Uterus (tissue), 3 donors: ENCODE measurements at regions not wholly inside any gene's neighbourhood (a gene's known extent, or its start where the extent isn't known, plus 50 kb on each side); places are given as distances from the start of the nearest gene placed in this dataset.
"Not testable (repeated sequence)": the region's sequence is repeated elsewhere in the genome, so short reads cannot be mapped to it uniquely, and the experiment has no call there.

Experiments used
- DNase-seq, 2 donors: peaks; one replicate each; pipeline ENCODE4 v3.0.0-alpha.2; 2019 to 2020
- H3K27ac ChIP-seq, 2 donors: fragments of 200-600 bp; sonication (generic); 1 replicate in 1 of 2; 2 replicates in 1 of 2; pipeline ENCODE4 v1.5.1; 2016 to 2018
- H3K27me3 ChIP-seq, 2 donors: fragments of 200-600 bp; sonication (generic); one replicate each; pipeline ENCODE4 v1.5.1; 2018 to 2019; ENCODE audit warnings: control low read depth in 1 of 2
- H3K36me3 ChIP-seq, 2 donors: fragments of 200-600 bp; sonication (generic); one replicate each; pipeline ENCODE4 v1.5.1; 2019; ENCODE audit warnings: control low read depth in 1 of 2
- H3K4me1 ChIP-seq, 2 donors: fragments of 200-600 bp; sonication (generic); one replicate each; pipeline ENCODE4 v1.5.1; 2018 to 2019; ENCODE audit warnings: control low read depth in 1 of 2
- H3K4me3 ChIP-seq, 2 donors: fragments of 200-600 bp; sonication (generic); 1 replicate in 1 of 2; 2 replicates in 1 of 2; pipeline ENCODE4 v1.5.1; 2018 to 2019; ENCODE audit warnings: mild to moderate bottlenecking in 1 of 2
- H3K9me3 ChIP-seq, 2 donors: fragments of 200-600 bp; sonication (generic); one replicate each; pipeline ENCODE4 v1.5.1; 2019; ENCODE audit warnings: control low read depth in 1 of 2
- CTCF ChIP-seq, 4 experiments: fragments of 200-600 bp in 2 of 4; fragments of 450-650 bp in 2 of 4; sonication (generic) in 2 of 4; IDR thresholded peaks; one replicate each; pipeline ENCODE4 v1.5.1; 2016 to 2019; ENCODE audit warnings: antibody characterized with exemption in 4 of 4, mild to moderate bottlenecking in 2 of 4, moderate library complexity in 1 of 4
- POLR2A ChIP-seq, 2 donors: fragments of 450-650 bp; IDR thresholded peaks; one replicate each; pipeline ENCODE4 v1.6.1; 2016; ENCODE audit warnings: antibody characterized with exemption in 2 of 2, mild to moderate bottlenecking in 1 of 2, moderate library complexity in 1 of 2
- intact Hi-C: fragments of 100-400 bp; cut with DNase I; formaldehyde crosslinking; loops from one replicate; pipeline ENCODE4 v1.15.1; 2023; ENCODE audit warnings: low total_unique reads
- donor health status: DM: yes; HTN: yes; CAD: no.

GRCh38 chr10:33016988-33017387 lies 59.0 kb upstream of the ITGB1 start:
- no peak for DNase-seq
- Histone ChIP-seq H3K27me3 (no peaks in the 10 kb centered on the region), H3K9me3 (no peaks in the 10 kb centered on the region), H3K27ac (no peak overlapping the region), H3K36me3 (no peaks in the 10 kb centered on the region), H3K4me3 (no peak overlapping the region), H3K4me1 (no peaks in the 10 kb centered on the region)
- TF ChIP-seq POLR2A (IDR thresholded peaks at IDR 0.05) (no peak), CTCF (IDR thresholded peaks at IDR 0.05) (no peak)
- intact Hi-C loops: no loop called here

- Histone ChIP-seq H3K4me1 (no peaks in the 10 kb centered on the region), H3K36me3 (no peaks in the 10 kb centered on the region), H3K27ac (no peak overlapping the region), H3K4me3 (no peak overlapping the region), H3K9me3 (no peaks in the 10 kb centered on the region), H3K27me3 (no peaks in the 10 kb centered on the region)
- intact Hi-C loops: no loop called here
- TF ChIP-seq POLR2A (IDR thresholded peaks at IDR 0.05) (no peak), CTCF (IDR thresholded peaks at IDR 0.05) (no peak)
- DNase-seq: no peak
Observed at GRCh38 chr10:33015761-33016547, 57.9 kb upstream of the ITGB1 start.

- H3K4me3 ChIP-seq, DNase-seq, H3K4me1 ChIP-seq, H3K9me3 ChIP-seq, intact Hi-C loops, H3K27ac ChIP-seq, H3K36me3 ChIP-seq, H3K27me3 ChIP-seq: not testable (repeated sequence)
Observed at GRCh38 chr10:33013331-33013730, 55.3 kb upstream of the ITGB1 start.

GRCh38 chr10:33012306-33012705 lies 54.3 kb upstream of the ITGB1 start:
- no peak overlapping the region for H3K27ac ChIP-seq
- intact Hi-C loops: no loop called here
- H3K4me1 ChIP-seq: no peaks in the 10 kb centered on the region
- no peak overlapping the region for H3K4me3 ChIP-seq
- TF ChIP-seq POLR2A (IDR thresholded peaks at IDR 0.05) (no peak), CTCF (IDR thresholded peaks at IDR 0.05) (no peak)
- no peaks in the 10 kb centered on the region for H3K36me3 ChIP-seq
- no peak for DNase-seq
- no peaks in the 10 kb centered on the region for H3K9me3 ChIP-seq
- H3K27me3 ChIP-seq: no peaks in the 10 kb centered on the region

GRCh38 chr10:33010132-33011037 lies 52.4 kb upstream of the ITGB1 start:
- no peak for DNase-seq
- no peaks in the 10 kb centered on the region for H3K9me3 ChIP-seq
- no peak for TF ChIP-seq CTCF (IDR thresholded peaks at IDR 0.05)
- no peak for TF ChIP-seq POLR2A (IDR thresholded peaks at IDR 0.05)
- H3K27ac ChIP-seq: no peak overlapping the region
- H3K36me3 ChIP-seq: no peaks in the 10 kb centered on the region
- H3K4me1 ChIP-seq: no peaks in the 10 kb centered on the region
- H3K4me3 ChIP-seq: no peak overlapping the region
- intact Hi-C loops: no loop called here
- no peaks in the 10 kb centered on the region for H3K27me3 ChIP-seq
